HEK293T (cell line): ENCODE measurements at regions not wholly inside any gene's neighbourhood (a gene's known extent, or its start where the extent isn't known, plus 50 kb on each side); places are given as distances from the start of the nearest gene placed in this dataset.

Experiments
- BHLHE40 ChIP-seq: fragments of 450-650 bp; IDR thresholded peaks from 2 replicates; pipeline ENCODE4 v1.6.1; 2016; ENCODE audit warnings: mild to moderate bottlenecking, moderate library complexity, borderline replicate concordance
- ELF4 ChIP-seq: fragments of 450-650 bp; IDR thresholded peaks from 2 replicates; pipeline ENCODE4 v1.6.1; 2017; ENCODE audit warnings: antibody characterized with exemption
- SP1 ChIP-seq: fragments of 450-650 bp; IDR thresholded peaks from 2 replicates; pipeline ENCODE4 v1.6.1; 2017
- SUZ12 ChIP-seq: fragments of 450-650 bp; IDR thresholded peaks from 2 replicates; pipeline ENCODE4 v1.6.1; 2016; ENCODE audit warnings: mild to moderate bottlenecking

GRCh38 chr10:29150010-29150409, 138.9 kb upstream of the LYZL1 start:
- TF ChIP-seq BHLHE40 = no peak
- no peak for TF ChIP-seq ELF4
- no peak for TF ChIP-seq SUZ12
- no peak for TF ChIP-seq SP1
